HG03280 (cell line): ENCODE measurements at regions not wholly inside any gene's neighbourhood (a gene's known extent, or its start where the extent isn't known, plus 50 kb on each side); places are given as distances from the start of the nearest gene placed in this dataset.

ENCODE experiments used
- ATAC-seq: cut with Tn5 transposase; IDR thresholded peaks from one replicate; pipeline ENCODE4 v1.9.1; 2021; ENCODE audit warnings: mild to moderate bottlenecking, moderate library complexity; ENCODE audit not compliant: unreplicated experiment

DNA sequence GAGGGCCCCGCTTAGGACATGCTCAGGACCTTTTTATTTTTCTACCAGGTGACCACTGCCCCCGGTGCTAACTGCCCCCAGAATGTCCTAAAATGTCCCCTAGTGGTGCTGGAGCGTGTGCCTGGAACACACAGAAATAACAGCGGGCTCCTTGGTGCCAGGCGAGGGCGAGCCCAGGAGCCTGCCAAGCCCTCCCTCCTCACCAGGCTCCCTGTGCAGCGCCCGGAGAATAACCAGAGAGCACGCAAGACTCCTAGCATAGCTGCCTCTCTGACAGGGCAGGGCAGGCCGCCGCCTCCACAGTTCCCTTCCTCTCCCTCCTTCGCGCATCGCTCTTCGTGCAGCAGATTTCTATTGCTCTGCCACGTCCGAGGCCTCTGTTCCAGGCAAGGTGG, 84.3 kb upstream of the ZNF516 start:
- no peak for ATAC-seq

DNA sequence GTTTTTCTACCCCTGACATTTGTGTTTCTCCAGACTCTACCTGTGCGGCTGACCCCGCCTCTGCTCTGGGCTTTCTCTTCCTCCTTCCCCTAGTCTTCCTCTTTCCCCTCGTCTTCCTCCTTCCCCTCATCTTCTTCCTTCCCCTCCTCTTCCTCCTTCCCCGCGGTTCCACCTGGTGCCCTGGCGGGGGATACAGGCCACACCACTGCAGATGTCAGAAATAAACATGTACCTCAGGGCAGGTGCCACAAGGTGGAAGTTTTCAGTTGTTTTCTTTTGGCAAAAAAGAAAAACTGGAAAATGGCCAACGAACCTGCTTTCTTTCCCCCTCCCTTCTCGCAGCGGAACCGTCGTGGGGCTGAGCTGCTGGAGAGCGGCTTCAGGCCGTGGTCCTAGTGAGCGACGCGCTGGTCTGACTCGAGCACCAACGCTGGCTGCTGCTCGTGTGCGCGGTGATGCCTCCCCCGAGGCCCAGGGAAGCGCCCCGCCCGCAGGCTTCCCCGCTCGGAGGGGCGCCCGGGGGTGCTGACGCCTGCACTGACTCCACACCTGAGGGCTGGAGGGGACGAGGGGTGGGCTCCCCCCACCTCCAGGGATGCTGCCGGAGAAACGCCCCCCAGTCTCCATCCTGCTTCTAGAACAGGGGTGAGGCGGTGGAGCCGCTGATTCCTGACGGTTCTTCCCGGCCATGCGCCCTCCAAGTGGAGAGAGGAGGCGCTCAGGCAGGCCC, 83.7 kb upstream of the ZNF516 start:
- no peak for ATAC-seq

DNA sequence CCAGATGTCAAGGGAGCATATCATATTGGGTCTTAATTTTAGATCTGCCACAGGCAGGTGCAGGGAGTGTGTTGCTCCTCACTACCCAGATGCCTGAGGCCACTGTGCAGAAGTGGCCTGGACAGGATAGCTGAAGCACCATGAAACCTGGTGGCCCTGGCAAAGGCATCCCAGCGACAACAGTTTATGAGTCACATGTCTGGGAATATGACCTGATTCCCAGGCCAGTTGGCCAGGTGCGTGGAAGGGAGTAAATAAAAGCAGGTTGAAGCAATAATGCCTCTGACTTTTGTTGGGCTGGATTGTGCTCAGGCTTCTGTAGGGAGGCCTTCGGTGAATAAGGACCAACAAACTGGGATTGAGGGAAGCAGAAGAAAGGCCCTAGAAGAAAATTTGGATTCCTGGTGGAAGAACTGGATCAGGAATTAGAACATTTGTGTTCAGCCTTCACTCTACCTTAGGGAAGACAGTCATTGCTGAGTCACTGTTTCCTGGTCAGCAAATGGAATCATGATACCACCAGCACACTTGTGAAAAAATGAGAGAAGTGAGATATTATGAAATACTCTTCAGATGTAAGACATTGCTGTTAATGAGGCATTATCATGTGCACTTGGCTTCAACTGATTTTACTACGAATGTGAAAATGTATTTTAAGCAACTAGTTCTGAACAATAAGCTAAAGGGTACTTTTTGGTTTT, 78.4 kb upstream of the ZNF516 start:
- ATAC-seq: no peak

DNA sequence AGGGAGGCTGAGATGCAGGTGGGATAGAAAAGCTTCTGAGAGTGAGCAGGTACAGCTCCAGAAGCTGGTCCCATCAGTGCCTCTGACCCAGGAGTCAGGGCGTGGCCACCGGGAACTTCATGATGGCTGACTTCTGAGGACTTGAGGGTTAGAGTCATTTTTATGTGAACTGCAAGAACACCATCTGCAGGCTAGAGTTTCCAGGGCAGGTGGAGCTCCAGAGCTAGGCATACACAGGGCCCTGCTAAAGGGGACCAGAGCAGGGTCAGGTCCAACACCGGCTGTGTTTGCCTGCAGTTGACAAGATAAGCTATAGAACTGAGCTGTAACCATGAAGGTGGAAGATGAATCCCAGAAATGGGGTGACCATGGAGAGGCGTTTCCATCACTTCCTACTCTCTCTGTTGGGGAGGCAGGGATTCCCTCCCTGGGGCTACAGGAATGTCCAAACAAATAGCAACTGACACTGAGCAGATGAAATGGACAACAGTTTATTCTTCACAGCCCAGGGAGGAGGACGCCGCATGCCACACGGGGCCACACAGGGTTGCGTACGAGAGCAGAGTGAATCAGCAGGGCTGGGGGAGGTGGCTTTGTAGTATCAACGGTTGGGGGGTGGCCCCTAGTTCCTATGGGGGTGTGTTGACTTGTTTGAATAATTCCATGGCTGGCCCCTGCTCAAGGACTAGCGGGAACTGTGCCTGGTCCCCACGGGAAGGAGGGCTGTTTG, 77.6 kb upstream of the ZNF516 start:
- no peak for ATAC-seq

DNA sequence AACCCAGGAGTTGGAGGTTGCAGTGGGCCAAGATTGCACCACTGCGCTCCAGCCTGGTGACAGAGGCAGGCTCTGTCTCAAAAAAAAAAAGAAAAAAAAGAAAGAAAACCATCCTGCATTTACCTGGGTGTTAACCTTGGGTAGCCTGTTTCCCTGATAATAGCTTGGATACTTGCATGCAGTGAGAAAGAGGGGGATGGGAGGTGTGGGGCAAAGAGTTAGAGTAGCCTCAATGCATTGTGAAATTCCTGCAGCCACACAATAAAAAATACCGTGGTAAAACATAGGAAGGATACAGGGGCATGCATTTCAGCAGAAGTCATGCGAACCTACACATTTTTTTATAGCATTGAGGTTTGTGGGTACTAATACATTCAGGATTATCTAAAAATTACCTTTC, 76.6 kb upstream of the ZNF516 start:
- no peak for ATAC-seq

DNA sequence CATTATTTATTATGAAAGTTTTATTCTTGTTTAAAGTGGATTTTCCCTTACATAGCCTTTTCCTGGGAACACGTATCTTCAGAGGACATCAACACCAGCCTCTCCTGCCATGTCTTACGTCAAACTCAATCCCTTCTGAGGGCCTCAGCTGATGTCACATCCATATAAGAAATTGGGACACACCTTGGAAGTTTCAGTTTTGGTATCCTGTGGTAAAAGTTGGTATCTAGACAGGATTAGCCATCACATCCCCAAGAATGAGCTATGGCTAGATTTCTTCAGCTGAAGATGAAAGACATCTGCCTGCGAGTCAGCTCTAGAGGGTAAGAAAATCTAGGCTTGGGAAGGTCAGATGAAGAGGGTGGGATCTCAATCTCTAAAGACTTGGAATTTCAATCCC, 75.8 kb upstream of the ZNF516 start:
- ATAC-seq: no peak

DNA sequence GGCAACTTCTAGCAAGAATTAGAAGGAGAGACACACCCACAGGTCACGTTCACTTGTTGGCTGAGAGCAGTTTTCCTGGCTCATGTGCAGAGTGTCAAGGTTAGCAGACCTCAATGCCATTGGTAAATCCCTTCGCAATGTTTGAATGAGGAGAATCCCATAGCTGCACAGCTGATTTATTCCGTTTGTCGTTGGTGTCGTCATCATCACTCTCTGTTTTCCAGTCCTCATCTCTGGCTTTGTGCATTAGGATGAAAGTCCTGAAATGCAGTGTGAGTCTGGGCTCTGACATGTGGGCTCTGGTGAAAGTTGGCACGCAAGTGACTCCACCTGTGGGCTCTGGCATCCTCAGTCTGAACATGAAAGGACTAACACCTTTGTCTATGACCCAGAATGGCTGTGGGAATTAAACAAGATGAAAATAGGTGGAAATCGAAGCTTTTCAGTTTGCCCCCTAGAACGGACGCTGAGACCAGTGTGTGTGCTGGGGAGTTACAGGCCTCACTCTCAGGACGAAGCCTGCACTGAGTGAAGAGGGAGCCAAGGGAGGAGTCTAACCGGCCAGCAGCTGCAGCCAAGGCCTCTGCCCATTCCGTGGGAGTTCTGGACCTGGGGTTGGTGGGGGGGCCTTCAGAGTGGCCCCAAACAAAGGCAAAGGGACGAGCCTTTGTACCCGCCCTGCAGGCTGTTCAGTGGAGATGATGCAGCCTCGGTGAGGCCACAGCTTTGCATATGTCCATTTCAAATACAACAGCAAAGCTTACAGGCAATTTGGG, 74.8 kb upstream of the ZNF516 start:
- ATAC-seq: no peak

DNA sequence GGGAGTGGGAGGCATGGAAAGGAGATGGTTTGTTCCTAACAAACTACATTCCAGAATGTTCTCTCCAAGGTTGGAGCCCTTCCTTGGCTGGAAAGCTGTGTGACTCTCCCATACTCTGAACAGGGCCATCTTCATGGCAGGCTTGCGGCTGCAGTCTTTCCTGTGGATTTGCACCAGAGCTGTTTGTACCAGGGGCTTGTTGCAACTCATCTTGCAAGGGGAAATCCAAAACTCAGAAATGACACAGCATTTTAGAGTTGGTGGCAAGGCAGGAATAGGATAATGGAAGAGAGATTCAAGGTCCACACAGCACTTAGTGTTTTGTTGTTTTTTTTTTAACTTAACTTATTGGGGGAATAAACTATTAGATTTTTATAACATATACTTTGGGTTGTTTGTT, 73.7 kb upstream of the ZNF516 start:
- ATAC-seq: no peak

DNA sequence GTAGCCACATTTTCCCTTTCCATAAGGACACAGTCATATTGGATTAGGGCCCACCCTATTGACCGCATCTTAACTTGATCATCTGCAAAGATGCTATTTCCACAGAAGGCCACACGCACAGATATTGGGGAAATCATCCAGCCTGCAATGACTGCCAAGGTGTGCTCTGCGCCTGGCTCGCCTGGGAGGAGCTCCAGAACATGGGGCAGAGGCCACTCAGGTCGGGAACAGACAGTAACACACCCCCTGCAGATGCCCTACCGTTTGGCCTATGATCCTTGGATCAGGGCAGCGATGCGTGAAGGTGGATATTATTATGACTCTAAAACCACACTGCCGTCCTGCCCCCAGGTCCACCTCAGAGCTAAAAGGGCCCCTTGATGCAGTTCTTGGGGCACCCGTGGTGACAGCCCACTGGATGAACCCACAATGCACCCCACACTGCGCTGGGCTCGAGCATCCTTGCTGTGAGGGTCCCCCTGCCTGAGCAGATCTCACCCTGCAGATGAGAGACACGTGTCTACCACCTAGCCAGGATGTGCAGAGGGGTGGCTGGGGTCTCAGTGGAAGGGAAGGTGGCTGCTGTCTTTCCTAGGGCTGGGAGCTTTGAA, 72.9 kb upstream of the ZNF516 start:
- ATAC-seq: no peak

DNA sequence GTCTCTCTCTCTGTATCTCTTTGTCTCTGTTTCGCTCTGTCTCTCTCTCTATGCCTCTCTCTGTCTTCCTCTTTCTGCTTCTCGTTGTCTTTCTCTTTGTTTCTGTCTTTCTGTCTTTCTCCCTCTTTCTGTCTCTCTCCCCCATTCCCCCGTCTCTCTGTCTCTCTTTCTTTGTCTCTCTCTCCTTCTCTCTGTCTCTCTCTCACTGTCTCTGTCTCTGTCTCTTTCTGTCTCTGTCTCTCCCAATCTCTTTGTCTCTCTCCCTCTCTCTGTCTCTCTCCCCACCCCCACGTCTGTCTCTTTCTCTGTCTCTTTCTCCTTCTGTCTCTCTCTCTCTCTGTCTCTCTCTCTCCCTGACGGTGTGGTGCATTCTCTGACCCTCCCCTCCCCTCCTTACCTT, 71.9 kb upstream of the ZNF516 start:
- no peak for ATAC-seq

DNA sequence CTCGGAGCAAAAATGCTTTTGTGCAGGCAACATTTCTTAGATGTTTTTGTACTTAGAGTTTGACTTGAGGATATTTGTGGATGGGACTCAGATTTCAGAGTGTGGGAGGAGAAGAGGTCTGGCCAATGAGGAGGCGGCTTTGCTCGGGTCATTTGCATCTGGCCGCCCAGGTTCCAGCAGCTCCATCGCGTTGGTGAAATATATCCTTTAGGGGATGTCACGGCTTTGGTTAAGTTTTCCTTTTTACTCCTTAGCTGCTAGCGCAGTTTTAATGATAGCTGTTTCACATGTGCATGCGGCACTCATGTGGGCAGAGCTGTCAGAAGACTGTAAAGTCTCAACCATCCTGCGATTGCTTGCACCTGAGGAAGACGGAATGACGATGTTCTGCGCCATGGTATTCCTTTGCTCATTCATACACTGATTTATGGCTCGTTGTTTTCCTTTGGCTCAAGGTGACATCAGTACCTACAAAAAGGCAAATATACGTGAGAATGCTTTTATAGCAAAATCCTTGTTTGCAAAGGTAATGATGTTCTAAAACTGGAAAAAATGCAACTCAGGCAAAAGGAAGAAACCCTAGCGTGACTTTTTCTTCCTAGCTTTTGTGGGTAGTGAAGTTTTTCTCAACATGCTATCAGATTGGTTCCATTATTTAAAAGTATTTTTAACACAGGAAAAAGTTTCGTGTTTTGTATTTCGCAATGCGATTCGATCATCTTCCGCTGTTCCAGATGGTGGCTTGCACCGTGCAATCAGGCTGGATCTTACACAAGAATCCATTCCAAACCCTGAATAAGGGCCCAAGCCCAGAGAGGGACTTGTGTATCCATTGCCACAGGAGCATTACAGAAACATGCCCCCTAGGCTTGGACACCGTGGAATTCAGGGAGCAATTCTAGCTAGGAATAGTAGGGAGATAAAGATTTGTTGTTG, 70.5 kb upstream of the ZNF516 start:
- no peak for ATAC-seq

DNA sequence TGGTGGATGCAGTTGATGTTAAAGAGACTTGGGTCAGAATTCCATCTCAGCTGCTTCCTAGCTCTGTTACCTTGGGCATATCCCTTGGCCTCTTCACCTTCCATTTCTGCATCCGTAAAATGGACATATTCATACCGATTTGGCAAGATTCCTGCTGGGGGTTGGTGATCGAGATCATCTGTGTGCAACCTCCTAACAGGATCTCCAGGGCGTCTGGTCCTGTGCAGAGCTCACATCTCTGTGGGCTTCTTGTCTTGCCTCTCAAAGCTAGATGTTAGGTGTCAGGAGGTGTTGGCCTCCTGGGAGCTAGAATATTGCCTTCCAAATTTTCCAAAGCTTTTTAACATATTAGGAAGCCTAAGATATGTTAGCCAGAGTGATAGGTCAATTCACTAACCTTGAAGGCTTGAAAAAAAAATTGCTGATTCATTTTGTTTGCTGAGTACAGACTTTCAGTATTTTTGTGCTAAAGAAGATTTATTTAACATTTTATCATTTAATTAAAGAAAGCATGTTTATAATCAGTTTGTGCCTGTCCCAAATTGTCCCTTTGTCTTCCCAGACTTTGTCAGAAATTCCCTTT, 69.7 kb upstream of the ZNF516 start:
- ATAC-seq: no peak

DNA sequence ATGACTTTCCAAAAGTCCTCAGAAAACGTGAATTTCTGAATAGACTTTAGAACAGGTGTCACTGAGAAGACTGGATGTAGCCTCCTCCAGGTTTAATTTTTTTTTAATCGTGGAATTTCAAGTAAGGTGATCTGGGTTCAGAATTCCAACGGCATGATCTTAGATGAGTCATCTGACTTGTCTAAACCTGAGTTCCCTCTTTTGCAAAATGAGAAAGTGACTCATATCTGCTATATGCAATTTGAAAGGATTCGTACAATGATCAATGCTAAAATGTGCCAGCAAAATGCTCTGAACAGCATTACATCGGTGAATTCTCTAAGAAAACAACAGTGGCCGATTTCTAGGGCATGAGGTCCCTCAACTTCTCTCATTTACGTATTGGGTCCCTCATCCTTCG, 69.1 kb upstream of the ZNF516 start:
- ATAC-seq: no peak

DNA sequence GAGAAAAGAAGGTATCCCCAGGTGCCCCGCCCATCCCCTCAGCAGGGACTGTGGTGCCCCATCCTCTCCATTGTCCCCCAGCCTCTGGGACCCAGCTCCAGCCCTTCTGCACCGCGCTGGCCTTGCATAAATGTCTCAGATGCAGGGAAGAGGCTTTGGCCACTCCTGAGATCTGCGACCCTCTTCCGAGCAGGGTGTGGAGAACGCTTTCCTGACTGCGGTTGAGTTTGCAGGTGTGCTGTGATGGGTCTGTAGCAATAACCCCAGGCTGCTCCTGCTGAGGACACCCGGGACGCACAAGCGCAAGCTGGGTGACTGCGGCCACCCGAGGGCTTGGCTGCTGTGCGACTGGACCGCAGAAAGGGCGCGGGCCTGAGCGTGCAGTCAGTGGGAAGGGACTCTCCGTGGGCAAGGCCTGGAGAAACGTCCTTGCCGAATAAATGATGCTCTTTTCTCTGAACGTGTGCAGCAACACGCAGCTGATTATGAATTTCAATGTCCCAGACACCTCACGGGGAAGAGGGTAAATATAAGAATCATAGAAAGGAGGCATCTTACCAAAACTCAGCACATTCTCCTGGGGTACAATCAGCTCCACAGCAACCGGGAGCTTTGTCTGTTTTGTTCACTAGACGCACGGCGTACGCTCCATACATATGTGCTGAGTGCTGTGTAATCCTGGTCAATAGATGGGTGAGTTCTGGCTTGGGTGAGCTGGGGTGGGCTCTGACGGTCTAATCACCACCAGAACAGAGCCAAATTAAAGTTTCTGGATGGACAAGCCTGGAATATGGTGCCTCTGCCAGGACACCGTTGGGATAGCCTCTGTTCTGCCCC, 67.5 kb upstream of the ZNF516 start:
- no peak for ATAC-seq

DNA sequence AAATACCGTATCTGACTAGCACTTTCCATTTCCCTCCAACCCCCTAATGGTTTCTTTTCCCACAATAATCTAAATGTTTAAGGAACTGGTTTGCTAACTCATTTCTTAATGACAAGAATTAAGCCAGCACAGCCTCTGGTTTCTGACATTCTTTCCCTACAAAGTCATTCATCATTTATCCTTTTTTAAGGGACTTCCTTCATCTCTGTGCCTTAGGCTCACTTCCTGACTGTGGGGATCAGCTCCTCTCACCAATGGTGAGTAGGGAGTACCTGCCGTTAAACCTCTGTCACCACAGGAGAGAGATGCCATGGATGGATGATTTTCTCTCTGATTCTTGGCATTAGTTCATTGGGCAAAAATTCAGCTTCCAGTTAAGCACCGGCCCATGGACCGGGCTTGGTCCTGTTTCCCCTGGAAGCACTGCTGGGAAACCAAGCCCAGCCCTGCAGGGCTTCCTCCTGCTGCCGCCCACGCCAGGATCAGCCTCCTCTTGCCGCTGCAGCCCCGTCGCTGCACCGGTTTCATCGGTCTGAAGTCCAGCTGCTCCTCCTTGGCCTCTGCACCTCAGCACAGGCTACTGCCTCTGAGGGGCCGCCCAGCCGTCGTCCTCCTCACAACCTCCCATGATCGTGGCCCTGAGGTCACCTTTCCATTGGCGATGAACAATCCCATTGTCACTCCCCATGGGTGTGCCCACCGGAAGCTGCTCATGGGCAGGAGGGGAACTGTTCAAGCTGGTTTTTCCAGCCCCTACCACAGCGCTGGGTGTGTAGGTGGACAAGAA, 64.0 kb upstream of the ZNF516 start:
- ATAC-seq: no peak

DNA sequence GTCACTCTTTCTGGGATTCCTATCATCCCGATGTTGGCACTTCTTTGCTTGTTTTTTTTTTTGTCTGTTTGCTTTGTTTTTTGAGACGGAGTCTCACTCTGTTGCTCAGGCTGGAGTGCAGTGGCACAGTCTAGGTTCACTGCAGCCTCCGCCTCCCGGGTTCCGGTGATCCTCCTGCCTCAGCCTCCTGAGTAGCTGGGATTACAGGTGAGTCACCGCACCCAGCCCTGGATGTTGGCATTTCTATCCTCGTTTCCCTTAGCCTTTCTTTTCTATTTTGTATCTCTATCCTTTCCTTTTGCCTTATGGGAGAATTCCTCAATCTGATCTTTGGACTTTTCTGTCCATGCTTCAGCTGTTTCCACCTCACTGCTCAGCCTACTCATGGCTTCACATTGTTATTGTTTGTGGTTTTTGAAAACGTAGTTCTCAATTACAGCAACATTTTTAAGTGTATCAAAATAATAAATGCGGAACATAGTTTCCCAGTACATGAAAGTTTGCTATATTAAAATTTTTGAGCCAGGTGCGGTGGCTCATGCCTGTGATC, 62.1 kb upstream of the ZNF516 start:
- ATAC-seq: no peak

DNA sequence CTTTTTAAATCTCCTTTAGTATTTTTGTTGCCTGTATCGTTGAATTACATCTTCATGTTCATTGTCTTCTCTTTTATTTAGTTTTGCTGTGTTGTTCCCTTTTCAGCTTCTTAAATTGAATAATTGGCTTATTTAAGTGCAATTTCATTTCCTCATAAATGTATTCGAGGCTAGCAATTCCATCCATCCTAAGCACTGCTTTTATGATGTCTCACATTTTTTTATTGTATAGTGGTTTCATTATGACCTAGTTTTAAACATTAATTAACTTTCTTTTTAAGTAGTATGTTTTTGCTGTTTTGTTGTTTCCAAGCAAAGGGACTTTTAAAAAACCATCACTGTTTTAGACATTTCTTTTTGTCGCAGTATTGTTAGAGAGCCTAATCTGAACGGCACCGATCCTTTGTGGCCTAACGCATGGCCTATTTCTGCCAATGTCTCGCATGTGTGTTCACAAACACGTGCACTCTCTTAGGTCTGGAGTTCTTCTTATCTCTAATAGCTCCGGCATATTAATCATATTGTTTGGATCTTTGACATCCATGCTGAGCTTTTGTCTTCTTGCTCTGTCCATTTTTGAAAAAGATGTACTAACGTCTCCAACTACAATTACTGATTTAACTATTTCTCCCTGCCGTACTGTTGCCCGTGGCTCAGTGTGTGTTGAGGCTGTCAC, 59.6 kb upstream of the ZNF516 start:
- ATAC-seq: no peak
